ENCODE measurements at regions not wholly inside any gene's neighbourhood (a gene's known extent, or its start where the extent isn't known, plus 50 kb on each side); places are given as distances from the start of the nearest gene placed in this dataset.
A peak's percentile ranks its signal among the peaks of the same experiment; 100 is the strongest.

- no peak for TF ChIP-seq CTCF (IDR thresholded peaks at IDR 0.05)
These were observed 218.4 kb downstream of the HLX start for GRCh38 chr1:221097479-221098281.

GRCh38 chr1:221098471-221099405 lies 219.5 kb downstream of the HLX start:
- Histone ChIP-seq H3K4me3 (no peak overlapping the region), H3K27me3 (no peaks in the 10 kb centered on the region), H3K4me1 (peaks cover 0 to 5% of the 10 kb centered on the region in 2 donors), H3K27ac (peak overlapping the region in 1 of 2 donors; percentile 36), H3K9me3 (no peaks in the 10 kb centered on the region), H3K36me3 (no peaks in the 10 kb centered on the region)
- TF ChIP-seq CTCF (IDR thresholded peaks at IDR 0.05) = no peak
- DNase-seq (ENCODE audit: low spot score) = no peak

More at GRCh38 chr1:221097479-221098281, 218.4 kb downstream of the HLX start:
- Histone ChIP-seq H3K27me3 (no peaks in the 10 kb centered on the region), H3K9me3 (no peaks in the 10 kb centered on the region), H3K36me3 (no peaks in the 10 kb centered on the region), H3K27ac (peak overlapping the region in 1 of 2 donors; percentile 36), H3K4me1 (peaks cover 0 to 5% of the 10 kb centered on the region in 2 donors), H3K4me3 (no peak overlapping the region)
- DNase-seq (ENCODE audit: low spot score) = no peak

GRCh38 chr1:221099747-221100595 lies 220.7 kb downstream of the HLX start:
- no peak for DNase-seq (ENCODE audit: low spot score)
- no peak for TF ChIP-seq CTCF (IDR thresholded peaks at IDR 0.05)
- Histone ChIP-seq H3K27me3 (no peaks in the 10 kb centered on the region), H3K36me3 (no peaks in the 10 kb centered on the region), H3K9me3 (no peaks in the 10 kb centered on the region), H3K27ac (peak overlapping the region in 1 of 2 donors; percentile 6), H3K4me1 (peaks cover 0 to 5% of the 10 kb centered on the region in 2 donors), H3K4me3 (no peak overlapping the region)

- H3K36me3 ChIP-seq = no peaks in the 10 kb centered on the region
- no peak for DNase-seq (ENCODE audit: low spot score)
- H3K9me3 ChIP-seq = no peaks in the 10 kb centered on the region
- H3K27me3 ChIP-seq = no peaks in the 10 kb centered on the region
- TF ChIP-seq CTCF (IDR thresholded peaks at IDR 0.05) = no peak
- H3K4me1 ChIP-seq = peaks cover 0 to 5% of the 10 kb centered on the region in 2 donors
- no peak overlapping the region for H3K4me3 ChIP-seq
- peak overlapping the region in 1 of 2 donors; percentile 6 for H3K27ac ChIP-seq
These were observed 221.4 kb downstream of the HLX start for GRCh38 chr1:221100611-221101010.
